ENCODE measurements at regions not wholly inside any gene's neighbourhood (a gene's known extent, or its start where the extent isn't known, plus 50 kb on each side); places are given as distances from the start of the nearest gene placed in this dataset.
"Not testable (repeated sequence)": the region's sequence is repeated elsewhere in the genome, so short reads cannot be mapped to it uniquely, and the experiment has no call there.

DNA sequence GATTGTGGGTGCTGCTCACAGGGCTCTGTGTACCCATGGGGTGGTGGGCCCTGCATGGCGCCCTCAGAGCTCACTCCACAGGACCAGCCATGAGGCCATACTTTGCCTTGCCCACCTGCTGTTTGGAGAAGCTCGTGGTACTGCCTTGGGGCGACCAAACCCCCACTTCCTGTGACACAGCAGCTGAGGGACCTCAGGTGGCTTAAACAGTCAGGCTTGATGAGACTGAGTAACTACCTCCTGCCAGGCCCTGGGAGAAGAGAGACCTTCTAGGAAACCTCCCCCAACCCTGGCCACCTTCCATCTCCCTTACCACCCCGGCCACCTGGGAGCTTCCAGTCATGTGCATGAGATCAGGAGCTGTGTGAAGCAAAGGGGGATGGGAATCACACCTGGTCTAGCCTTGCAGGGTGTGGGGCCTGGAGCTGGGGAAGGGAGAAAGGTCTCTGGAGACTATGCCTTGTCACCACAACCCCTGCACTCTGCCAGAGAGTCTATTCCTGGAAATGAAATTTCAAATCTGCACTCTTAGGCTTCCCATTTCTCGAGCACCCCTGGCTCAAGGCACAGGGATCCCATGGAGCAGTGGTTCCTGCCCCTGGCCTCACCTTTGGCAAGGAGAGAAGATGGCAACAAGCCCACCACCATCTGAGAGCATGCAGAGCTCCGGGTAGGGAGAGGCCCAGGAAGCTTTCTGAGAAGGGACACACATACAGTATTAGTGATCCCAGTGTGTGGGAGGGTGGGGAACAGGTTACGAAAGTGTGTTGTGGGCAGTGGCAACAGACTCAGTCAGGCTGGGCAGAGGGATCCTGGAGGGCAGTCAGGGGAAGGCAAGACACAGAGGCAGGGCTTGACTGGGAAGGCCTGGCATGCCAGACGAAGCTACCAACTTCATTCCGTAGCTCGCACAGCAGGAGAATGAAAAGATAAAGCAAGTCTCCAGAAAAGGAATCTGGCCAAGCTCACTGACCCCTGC is 125.0 kb downstream of the URI1 start:
- DNase-seq: no peak
- in situ Hi-C loops (cut with MboI; ENCODE audit: low pct_unique_long_range_greater_than_20kb, low sequenced_read_pairs): no loop called here

DNA sequence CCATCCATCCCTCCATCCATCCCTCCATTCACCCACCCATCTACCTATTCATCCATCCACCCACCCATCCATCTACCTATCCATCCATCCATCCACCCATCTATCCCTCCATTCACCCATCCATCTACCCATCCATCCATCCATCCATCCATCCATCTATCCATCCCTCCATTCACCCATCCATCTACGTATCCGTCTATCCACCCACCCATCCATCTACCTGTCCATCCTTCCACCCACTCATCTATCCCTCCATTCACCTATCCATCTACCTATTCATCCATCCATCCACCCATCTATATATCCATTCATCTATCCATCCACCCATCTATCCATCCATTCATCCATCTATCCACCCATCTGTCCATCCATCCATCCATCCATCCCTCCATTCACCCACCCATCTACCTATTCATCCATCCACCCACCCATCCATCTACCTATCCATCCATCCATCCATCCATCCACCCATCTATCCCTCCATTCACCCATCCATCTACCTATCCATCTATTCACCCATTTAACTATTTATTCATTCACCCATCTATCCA is 126.0 kb downstream of the URI1 start:
- in situ Hi-C loops (cut with MboI; ENCODE audit: low pct_unique_long_range_greater_than_20kb, low sequenced_read_pairs); DNase-seq: not testable (repeated sequence)

DNA sequence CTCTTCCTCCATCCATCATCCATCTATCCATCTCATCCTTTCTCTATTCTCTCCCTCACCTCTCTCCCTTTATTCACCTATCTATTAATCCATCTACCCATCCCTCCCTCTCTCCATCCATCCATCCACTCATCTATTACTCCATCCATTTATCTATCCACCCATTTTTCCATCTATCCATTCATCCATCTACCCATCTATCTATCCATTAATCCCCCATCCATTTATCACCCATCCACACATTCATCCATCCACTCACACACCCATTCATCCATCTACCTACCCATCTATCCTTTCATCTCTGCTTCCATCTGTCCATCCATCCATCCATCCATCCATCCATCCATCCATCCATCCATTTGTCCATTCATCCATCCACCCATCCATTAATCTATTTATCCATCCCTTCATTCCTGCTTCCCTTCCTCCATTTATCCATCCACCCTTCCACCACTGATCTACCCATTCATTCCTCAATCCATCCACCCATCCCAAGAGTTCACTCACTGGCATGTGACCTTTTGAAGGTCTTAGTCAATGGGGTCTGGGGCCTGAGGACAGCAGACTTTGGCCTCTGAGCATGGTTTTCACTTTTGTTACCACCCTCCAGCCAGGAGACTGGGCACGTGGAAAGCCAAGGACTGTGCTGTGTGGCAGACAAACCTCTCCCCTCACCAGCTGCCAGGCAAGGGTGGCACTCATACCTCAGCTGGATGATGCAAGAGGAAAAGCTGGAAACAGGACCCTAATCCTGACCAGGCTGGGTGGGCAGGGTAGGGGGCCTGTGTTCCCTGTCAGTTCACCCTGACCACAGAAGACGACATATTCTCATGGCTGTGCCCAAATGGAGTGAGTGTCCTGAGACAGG is 126.7 kb downstream of the URI1 start:
- in situ Hi-C loops (cut with MboI; ENCODE audit: low pct_unique_long_range_greater_than_20kb, low sequenced_read_pairs): no loop called here
- no peak for DNase-seq

DNA sequence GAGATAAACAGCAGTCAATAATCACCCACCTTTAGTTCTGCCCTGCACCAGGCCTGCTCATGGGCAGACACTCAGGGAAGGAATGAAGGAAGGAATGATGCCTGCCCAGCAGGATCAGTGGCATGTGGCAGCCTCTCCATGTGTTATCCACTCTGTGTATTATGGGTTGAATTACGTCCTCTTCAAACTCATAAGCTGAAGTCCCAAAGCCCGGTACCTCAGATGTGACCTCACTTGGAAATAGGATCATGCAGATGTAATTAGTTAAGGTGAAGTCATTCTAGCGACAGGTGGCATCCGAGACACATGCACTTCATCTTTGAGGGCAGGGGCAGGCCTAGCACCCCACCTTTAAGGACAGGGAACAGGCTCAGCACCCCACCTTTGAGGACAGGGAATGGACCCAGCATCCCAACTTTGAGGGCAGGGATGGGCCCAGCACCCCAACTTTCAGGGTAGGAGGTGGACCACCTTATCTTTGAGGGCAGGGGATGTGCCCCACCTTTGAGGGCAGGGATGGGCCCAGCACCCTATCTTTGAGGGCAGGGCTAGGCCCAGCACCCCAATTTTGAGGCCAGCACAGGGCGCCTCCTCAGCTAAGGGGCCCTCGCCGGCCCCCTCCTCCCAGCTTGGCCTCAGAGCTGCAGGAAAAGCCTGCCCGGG is 127.6 kb downstream of the URI1 start:
- no peak for DNase-seq
- in situ Hi-C loops (cut with MboI; ENCODE audit: low pct_unique_long_range_greater_than_20kb, low sequenced_read_pairs): no loop called here

DNA sequence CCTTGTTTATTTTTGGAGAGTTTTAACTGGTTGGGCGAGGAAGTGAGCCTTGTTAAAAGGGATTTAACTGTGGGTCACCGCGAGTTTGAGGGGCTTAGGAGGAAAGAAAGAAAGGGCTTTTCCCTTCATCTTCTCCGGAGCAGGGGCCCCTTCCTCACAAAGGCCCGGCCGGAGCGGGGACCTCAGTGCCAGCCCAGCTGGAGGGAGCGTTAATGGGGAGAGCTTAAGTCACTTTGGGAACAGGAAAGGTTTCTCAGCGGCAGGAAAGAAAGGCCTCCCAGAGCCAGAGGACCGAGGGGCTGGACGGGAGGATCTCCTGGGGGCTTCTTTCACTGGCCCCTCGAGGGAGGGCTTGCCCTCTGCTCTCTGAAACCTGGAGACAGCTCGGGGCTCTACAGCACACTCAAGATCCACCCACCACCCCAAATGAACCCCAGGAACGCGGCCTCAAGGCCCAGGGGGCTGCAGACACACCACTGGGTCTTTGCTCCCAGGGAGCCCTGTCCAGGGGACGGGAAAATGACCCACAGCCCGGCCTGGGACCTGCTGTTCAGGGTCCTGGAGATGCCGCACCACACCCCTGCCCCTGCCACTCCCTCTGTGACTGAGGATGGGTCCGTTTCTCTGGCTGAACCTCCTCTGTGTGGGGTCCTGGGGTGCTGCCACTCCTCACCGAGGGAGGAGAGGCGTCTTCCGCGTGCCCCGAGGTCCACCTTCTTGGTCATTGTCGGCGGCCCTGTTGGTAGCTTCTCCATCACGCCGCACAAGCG is 128.3 kb downstream of the URI1 start:
- DNase-seq: no peak
- in situ Hi-C loops (cut with MboI; ENCODE audit: low pct_unique_long_range_greater_than_20kb, low sequenced_read_pairs): no loop called here

DNA sequence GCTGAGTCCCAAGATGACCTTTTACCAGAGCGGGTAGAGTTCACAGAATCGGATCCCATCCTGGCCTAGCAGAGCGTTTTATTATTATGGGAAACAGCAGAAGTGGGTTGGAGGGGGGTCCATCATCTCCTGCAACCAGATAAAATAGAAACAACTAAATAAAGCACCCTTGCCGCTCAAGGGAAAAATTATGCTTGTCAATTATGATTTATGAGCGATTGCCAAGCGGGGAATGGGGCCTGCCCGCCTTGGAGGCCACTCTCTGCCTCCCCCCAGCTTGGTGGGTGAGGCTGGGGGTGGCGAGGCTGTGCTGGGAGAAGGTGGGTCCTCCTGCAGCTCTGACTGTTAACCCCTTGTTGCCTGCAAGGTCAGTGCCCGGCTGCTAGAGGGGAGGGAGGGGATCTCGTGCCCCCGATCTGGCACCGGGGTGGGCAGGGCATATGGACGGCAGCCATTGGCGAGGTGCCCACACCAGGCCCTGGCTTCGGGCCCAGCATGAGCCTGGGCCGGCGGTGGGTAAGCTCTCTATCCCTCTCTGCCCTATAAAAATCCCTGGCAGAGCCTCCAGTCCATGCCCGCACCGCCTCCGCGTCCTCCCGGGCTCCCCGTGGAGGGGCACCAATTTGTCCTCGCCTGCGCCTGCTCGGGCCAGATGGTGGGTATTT is 129.1 kb downstream of the URI1 start:
- in situ Hi-C loops (cut with MboI; ENCODE audit: low pct_unique_long_range_greater_than_20kb, low sequenced_read_pairs): no loop called here
- no peak for DNase-seq

DNA sequence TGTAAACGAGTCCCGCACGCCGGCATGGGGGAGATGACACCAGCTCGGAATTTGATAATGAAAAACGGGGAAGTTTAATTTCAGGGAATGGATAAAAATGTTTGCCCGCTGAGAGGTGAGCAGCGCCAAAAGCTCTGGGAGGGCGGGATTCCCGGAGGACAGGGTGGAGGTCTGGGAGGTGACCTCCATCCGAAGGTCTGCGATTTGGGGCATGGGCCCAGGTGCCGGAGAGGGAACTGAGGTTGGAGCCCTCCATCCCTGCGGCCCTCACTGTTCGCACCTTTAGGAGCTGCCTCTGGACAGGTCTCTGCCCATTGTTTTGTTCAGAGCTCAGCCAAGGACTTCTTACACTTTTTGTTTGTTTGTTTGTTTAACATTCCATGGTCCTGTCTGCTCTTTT is 129.8 kb downstream of the URI1 start:
- in situ Hi-C loops (cut with MboI; ENCODE audit: low pct_unique_long_range_greater_than_20kb, low sequenced_read_pairs): no loop called here
- no peak for DNase-seq

DNA sequence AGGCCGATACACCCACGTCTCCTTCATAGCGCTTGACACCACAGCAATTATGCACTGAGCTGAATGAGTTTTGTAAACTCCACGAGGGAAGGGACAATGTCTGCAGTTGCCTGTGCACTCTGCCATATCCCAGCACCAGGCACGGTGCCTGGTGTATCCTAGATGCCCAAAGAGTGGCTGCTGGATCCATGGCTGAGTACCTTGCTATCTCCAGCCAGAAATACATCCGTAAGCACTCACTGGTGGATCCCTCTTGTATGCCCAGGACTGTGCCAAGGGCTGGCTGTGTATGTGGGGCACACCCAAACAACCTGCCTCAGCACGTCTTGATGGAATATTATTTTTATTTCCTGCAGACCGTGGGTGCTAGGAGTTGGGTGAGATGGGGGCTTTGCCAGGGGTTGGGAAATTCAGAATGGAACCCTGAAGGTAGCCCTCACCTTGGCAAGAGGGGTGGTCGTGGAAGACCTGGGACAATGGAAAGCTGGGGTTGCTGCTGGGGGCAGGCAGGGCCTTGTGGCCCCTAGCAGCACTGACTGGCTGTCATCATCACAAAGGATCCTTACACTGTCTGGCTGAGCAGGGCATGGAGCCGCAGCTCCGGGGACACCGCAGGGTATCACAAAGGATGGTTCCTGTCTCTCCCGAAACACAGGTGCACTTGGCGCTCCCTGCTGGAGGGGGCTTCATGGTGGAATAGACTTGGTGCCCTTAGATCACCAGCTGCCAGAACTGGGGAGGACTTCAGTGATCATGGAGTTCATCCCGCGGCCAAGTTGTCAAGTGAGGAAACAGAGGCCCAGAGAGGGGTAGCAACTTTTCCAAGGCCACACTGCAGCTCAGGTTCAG is 131.3 kb downstream of the URI1 start:
- DNase-seq: no peak
- in situ Hi-C loops (cut with MboI; ENCODE audit: low pct_unique_long_range_greater_than_20kb, low sequenced_read_pairs): no loop called here

DNA sequence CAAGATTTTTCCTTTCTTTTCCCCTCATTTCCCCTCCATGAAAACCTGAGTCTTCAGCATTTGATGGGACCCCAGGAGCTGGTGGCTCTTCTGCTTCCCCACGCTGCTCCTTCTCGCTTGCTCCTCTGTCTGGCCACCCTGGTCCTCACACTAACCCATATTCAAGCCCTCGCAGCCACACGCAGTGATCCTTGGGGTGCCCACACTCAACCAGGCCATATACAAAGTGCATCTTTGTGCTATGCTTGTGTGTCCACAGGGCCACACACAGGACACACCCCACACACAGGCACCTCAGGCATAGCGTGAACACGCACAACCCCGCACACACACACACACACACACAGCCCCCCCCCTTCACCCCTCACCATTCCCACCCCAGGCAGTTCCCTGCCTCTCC is 132.1 kb downstream of the URI1 start:
- in situ Hi-C loops (cut with MboI; ENCODE audit: low pct_unique_long_range_greater_than_20kb, low sequenced_read_pairs): no loop called here
- DNase-seq: no peak

DNA sequence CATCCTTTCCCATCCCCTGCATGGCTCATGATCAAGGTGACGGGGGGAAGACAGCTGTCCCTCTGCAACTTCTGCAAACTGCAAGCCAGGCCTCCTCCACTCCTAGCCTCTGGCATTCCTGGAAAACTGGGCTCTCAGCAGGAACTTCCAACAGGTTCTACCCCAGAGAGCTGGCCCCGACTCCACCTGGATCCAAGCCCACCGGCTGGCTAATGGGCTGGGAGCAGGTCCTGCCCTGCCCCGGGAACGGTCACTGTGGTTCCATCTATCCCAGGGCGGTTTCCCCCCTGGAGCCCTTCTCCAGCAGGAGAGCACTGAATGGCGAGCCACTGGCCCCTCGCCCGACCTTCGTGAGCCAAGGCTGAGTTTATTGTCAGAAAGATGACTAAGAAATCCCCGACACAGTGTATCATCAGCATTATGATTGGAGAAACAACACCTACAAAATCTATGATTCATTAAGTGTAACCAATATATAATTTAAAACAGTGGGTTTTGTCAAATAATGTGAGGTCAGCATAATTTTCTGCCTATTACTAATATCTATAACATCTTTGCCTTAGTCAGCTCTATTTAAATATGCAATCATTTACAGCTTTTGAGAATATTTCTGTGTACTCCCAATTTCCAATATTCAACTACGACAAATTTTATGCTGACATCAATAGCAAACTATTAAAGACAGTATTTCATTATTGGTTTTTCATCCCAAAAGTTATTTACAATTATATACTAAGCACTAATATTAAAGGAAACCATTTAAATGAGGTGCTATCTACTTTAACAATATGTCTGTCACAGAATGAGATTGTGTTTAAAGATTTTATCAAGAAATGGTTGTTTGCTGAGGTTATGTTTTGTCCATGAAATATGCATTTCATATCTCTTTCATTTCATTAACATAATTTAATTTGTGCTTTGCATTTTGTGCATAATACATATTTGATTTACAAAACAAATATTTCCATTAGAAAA is 133.0 kb downstream of the URI1 start:
- in situ Hi-C loops (cut with MboI; ENCODE audit: low pct_unique_long_range_greater_than_20kb, low sequenced_read_pairs): no loop called here
- no peak for DNase-seq

DNA sequence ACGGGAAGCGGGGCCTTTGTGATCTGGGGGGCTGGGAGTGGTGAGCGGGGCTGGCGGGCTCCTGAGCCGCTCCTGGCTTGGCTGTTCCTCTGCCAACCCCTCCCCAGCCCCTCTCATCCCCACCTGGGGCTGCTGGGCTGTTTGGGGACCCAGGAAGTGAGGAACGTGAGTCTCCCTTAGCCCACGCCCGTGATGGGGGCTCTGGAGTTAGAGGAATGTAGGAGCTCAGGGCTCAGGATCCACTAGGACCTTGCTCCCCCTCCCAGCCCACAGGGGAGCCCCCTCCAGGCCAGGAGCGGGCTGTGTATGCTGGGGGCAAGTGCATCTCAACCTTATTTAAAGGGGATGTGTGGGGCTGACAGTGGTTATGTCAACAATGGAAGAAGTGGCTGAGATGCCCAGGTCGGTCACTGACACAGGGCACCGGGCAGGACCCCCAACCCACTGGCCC is 134.1 kb downstream of the URI1 start:
- in situ Hi-C loops (cut with MboI; ENCODE audit: low pct_unique_long_range_greater_than_20kb, low sequenced_read_pairs): no loop called here
- DNase-seq: no peak

DNA sequence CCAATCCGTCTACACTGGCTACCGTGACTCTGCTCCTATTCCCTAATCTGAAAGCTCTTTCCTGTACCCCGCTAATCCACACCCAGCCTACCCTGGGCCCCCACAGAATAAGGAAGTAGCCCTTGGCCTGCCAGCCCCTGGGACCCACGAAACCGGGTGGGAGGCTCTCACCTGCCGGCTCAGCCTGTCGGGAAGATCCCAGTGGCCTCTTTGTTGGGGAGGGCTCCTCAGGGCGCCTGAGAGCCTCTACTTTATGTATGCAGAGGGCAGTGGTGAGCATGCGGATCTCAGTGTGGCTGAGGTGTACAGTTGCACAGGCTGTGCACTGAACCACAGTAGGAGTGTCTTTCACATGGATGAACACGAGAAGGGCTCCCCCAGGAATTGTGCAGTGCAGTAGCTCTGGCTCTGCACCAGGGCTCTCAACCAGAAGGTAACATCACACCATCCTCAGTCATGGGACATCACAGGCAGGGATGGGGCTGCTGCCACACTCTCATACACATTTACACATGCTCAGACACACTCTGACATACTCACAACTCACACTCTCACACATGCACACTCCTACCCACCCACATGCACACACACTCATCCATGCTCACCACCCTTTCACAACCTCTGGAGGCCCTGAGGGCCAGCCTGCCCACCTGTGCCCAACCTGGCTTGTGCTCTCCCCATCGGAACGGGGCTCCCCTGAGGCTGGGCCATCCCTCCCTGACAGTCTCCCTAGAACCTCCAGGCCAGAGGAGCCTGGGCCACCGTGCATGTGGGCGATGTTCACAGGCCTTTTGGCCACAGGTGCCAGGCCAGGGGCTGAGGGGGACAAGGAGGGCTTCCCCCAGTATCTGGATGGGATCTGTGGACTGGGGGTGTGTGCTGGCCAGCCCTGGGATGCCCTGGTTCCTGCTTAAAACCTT is 135.0 kb downstream of the URI1 start:
- in situ Hi-C loops (cut with MboI; ENCODE audit: low pct_unique_long_range_greater_than_20kb, low sequenced_read_pairs): no loop called here
- DNase-seq: no peak

DNA sequence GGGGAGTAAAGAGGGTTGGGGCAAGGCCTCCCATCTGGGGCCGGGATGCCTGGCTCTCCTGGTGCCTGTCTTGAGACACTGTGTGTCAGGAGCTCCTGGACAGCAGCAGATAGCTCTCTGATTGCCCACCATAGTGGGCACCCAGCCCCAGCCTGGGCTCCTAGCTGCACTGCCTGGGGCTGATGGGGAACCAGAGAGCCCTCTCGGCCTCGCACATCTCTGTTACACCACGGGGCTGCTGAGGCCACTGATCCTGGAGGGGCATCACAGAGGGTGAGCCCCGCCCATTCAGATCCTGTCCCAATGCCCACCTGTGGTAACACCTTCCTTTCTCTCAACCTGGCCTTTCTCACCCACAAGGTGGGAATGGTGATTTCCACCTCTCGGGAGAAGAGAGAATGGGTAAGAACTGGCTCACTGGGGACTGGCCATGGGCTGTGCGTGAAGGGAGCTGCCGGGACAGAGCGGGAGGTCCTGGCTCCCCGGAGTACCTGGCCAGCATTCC is 135.9 kb downstream of the URI1 start:
- in situ Hi-C loops (cut with MboI; ENCODE audit: low pct_unique_long_range_greater_than_20kb, low sequenced_read_pairs): no loop called here
- no peak for DNase-seq

DNA sequence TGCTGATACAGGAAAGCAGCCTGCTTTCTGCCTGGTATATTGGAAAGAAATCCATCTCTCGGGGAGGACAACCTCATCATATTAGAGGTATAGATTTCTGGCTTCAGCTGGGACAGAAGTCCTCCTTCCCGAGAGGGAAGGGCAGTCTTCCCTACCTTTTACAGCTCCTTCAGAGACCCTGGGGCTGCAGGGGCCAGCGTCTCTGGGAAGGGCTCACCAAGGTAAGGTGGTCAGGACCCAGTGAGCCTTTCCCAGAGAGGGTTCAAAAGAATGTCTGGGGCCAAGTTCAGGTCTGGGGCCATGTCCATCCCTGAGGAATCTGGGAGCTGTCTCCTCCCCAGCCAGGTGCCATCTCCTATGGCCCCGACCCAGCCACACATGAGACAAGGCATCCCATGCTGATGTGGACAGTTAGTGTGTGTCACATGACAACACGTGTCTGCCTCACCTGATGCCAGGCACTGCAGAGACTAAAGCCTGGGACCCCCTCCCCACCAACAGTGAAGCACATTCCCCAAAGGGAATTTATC is 136.4 kb downstream of the URI1 start:
- no peak for DNase-seq
- in situ Hi-C loops (cut with MboI; ENCODE audit: low pct_unique_long_range_greater_than_20kb, low sequenced_read_pairs): no loop called here

DNA sequence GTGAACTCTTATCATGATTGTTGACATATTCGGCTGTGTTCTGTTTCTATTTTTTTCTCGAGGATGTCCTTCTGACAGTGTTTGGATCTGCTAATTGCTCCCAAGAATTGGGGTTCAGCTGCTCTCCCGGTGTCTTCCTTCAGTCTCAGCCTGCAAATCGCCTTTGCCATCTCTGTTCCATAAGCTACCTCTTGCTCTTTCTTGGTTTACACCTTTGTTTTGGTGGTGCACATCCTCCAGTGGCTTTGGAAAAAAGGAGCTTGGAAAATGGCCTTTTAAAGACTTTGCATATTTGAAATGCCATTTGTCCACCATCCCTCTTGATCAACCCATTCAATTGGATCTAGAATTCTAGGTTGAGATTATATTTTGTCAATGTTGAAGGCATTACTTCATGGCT is 137.2 kb downstream of the URI1 start:
- no peak for DNase-seq
- in situ Hi-C loops (cut with MboI; ENCODE audit: low pct_unique_long_range_greater_than_20kb, low sequenced_read_pairs): no loop called here

Data from KBM-7 (cell line).